Fibroblast of peridontal ligament (primary cell): ENCODE measurements at regions not wholly inside any gene's neighbourhood (a gene's known extent, or its start where the extent isn't known, plus 50 kb on each side); places are given as distances from the start of the nearest gene placed in this dataset.

ENCODE experiments used
- DNase-seq: peaks from one replicate; pipeline ENCODE4 v3.0.0-alpha.2; 2010; ENCODE audit errors: extremely low read depth

GRCh38 chr2:76318848-76319360, 608.2 kb upstream of the GCFC2 start:
- no peak for DNase-seq

GRCh38 chr2:76316691-76317090, 606.0 kb upstream of the GCFC2 start:
- no peak for DNase-seq

DNA sequence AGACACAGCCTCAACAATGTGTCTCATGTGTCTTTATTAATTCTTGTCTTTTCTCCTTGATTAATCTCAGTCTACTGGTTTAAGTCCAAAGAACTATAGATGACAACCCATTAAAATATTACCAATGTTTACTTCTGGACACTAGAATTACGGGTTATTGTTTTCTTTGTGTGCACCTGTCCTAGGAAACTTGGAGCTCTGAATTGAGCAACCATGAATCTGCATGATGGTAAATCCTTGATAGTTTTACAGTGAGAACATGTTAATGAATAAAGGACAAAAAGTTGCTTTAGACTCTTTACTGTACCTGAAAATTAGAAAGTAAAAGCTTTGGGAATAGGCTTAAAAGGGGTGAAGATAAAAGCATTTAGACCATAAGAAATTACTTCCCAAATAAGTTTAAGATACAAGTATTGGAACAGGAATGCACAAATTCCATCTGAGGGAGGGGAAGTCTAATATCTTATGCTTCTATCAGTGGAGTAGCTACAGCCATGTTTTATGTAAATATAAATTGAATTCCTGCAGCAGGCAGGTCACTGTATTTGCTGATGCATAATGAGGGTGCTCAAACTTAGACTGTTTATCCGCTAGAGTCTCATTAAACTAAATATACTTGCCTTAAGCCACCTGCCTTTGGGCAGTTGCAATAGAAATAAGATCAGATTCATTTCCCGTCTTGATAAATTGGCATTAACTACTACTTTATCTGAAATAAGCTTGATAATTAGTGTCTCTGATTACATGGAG, 603.7 kb upstream of the GCFC2 start:
- DNase-seq = no peak

- no peak for DNase-seq
Measured at GRCh38 chr2:76312236-76312635, 601.5 kb upstream of the GCFC2 start.

DNA sequence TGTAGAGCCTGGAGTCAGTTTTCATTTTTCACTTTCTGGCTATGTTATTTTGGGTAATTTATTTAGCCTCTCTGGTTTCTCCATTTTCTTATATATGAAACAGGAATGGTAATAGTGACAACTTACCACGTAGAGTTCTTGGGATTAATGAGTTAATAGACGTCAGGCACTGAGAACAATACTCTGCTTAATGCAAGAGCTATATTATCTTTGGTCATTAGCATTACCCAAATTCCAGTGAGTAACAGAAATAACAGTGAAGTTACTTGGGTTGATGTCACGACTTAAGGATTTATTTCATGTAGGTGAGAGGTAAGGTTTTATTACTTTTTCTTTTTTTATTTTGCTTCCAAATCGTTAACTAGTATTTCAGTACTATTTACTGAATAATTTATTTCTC, 601.0 kb upstream of the GCFC2 start:
- no peak for DNase-seq

DNA sequence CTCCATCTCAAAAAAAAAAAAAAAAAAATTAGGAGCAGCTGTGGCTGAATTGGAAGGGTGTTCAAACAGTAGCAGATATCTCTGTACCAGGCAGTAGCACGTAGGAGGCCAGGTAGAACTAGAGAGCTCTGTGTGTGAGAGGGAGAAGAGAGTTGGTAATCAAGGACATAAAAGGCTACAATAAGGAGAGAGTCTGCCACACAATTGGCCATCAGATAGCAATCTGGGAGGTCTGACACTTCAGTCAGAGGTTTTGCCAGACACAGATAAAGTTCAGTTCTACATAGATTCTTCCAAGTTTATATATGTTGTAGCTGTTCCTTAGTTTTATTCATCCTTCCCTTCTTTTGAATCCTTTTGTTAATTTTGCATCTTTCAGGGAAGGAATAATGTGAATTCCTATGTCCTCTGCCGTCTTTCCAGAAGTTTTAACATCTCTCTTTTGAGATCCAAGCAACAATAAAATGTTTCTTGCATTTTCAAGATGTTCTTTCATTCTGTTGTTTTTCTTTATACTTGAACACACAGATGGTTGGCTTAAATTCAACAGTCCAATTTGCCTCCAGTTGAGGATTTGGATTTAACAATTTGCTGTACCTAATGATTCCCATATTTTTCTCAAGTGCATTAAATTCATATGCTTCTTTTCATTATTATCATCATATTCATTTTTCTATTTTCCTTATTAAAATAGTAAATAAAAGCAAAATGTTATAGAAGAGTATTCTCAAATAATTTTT, 600.3 kb upstream of the GCFC2 start:
- no peak for DNase-seq

DNA sequence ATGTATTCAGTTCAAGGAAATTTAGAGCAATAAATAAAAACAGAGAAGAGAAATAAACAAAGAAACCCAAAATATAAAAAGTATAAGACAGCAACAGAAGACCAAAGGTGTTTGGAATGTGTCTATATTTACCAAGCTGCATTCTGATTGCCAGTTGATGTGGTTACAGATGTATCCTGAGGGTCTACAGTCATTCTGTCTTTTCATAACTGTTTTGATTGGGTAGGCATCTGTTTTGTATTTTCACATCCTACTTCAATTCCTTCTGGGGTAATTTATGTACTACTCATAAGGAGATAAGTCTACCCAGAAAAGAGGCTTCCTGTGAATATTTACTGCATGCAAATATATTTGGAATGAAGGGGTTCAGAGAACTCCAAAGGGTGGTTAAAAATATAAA, 596.8 kb upstream of the GCFC2 start:
- no peak for DNase-seq

- no peak for DNase-seq
Measured at GRCh38 chr2:76298041-76298440, 587.3 kb upstream of the GCFC2 start.

GRCh38 chr2:76296438-76296837, 585.7 kb upstream of the GCFC2 start:
- DNase-seq = no peak

GRCh38 chr2:76295762-76296161, 585.0 kb upstream of the GCFC2 start:
- DNase-seq = no peak

DNA sequence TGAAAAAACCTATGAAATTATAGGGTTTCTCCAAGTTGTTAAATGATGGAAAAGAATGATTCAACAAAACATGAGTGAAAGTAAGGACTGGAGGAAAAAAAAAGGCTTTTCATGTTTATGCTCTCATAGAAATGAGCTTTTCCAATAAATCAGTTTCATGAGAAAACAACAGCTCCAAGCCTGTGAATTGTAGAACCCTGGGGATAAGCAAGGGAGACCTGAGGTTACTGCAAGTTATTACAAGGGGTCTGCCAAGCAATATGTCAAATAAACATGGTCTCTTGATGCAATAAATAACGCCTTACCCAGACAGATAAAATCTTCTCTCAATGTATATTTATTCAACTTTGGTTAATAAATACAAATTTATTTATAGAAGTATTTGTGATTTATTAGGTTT, 577.9 kb upstream of the GCFC2 start:
- no peak for DNase-seq

DNA sequence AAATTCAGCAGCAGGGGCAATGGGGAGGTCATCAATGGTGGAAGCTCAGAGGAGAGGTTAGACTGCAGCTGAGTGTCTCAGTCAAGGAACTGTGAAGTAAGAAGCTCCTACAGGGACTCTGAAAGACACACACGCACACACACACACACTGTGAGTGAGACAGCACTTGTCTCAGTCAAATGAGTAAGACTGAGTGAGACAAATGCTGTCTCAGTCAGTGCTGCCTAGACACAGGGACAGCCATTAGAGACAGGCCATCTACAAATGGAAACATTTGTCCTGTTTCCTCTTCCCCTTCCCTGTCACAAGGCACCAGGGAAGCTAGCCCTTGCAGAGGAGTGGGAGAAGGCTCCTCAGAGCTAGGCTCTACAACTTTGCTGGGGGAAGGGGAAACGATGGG, 577.4 kb upstream of the GCFC2 start:
- DNase-seq = no peak

DNA sequence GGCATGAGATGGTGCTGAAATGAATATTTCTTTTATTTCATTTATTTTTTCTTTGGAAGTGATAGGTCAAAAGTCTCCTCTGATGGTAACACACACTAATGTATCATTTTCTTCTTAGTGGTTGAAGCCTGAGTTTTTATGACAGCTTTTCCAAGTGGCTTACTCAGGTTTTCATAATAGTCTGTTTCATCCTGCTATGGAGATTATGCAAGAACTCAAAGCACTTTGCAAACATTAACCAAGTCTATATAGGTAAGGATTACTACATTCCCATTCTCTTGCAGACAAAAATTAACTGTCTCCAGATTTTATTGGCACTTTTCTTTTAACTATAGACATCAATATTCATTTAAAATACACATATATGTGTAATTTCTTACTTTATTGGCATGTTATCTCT, 572.6 kb upstream of the GCFC2 start:
- DNase-seq = no peak

DNA sequence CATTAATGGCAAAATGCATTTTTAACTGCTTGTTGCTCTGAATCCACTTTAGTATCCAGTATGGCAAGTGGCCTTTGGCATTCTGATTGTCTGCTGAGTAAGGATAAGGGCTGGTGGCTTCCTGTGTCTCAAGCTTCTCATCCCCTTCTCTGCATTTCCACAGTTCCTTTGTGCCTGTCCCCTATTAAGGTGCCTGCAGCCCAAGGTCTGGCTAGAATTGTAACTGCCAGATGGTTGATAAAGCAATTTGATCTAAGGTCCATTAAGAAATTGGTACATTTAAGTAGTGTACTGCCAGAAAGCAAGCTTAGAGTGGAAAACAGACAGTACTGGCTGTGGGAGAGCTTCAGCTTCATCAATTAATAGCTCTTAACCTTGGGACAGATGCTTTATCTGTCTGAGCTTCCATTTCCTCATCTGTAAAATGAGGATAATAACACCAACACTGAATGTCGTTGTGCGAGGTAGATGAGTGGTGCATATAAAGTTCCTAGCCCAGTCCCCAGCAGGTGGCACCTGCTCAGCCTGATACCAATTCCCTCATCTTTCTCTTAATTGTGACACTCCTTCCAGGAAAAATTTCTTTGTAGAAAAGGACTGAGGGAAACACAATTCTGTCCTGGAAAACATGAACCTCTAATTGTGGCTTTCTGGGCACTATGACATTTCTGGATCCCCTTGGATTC, 570.6 kb upstream of the GCFC2 start:
- DNase-seq = no peak

DNA sequence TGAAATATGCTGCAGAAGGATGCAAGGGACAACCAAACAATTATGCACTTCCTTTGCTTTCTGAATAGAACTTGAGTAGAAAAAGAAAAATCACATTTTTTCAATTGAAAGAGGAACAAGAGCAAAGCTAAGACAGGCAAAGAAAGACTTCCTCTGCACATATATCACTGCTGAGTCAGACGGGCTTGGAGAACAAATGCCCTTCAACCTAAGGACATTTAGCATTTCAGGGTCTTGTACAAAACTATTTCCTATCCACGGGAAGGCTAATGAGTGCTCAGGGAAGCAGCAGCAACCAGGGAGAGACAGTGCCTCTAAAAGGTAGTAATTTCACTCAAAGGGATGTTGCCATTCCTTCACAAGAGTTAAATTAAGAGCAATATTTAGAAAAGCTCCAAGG, 570.0 kb upstream of the GCFC2 start:
- DNase-seq = no peak

DNA sequence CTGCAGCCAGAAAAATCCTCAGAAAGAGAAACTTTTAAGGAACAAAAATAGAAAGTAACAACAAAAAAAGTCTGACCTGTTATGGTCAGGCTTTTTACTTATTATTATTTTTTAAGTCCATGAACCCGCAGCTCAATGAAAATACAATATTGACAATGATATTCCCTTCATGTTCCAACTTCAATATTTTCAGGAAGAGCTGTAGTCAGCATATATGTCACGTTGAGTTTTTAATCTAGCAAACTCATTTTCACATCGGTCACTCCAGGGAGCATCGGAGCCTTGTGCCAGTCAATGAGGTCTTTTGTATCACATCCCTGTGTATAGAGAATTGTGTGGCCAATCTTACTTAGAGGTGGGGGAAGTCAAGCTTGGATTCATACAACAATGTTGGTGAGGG, 568.4 kb upstream of the GCFC2 start:
- DNase-seq = no peak

- no peak for DNase-seq
Measured at GRCh38 chr2:76275788-76276187, 565.1 kb upstream of the GCFC2 start.

DNA sequence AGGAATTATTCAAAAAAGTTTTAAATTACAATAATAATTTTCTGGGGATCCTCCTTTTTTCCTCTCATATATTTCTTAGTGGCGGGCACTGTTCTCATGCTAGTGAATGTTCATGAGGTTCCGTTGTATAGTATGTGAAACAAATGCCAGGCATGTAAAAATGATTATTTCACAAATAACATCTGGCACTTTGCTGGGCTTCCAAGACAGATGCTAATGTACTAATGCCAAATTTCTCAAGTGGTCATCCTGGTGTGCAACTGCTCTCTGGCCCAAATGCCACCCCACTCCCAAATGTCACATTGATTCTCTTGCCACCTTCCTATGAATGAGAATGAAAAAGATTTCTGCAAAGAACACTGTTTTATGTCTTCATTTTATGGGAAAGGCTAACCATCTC, 564.0 kb upstream of the GCFC2 start:
- DNase-seq = no peak

DNA sequence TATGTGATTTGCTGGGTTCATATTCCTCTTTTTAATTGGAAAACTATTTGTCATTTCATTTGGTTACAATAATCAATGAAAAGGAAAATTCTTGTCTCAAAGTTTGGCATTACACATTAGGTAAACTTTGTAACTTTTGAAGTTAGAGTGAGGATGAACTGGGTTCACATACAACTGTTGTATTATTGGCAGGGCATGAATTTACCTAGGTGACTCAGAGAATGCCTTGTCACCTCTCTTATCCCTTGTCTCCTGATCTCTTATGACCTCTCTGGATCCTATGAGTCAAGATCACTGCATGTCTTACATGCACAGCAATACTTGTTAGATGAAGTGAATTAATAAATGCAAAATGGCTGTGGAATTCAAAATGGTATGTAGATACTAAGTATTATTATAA, 563.4 kb upstream of the GCFC2 start:
- no peak for DNase-seq

DNA sequence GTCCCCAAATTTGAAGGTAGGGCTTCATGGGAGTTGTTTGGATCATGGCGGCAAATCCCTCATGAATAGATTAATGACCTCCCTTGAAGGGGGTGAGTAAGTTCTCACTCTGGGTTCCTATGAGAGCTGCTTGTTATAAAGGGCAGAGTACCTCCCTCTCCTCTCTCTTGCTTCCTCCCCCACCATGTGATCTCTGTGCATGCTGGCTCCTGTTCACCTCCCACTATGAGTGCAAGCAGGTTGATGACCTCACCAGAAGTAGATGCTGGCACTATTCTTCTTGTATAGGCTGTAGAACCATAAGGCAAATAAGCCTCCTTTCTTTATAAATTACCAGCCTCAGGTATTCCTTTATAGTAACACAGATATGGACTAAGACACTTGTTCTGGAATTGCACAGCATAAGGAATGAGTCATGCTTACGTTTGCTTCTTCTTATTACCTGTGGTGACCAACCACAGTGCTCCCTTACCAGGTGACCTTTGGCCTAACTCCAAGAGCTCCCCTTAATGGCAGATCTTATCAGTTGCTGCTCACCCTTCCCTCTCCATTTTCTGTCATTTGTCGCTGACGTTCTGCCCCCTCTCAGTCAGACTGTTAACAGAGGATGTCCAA, 559.5 kb upstream of the GCFC2 start:
- DNase-seq = no peak

DNA sequence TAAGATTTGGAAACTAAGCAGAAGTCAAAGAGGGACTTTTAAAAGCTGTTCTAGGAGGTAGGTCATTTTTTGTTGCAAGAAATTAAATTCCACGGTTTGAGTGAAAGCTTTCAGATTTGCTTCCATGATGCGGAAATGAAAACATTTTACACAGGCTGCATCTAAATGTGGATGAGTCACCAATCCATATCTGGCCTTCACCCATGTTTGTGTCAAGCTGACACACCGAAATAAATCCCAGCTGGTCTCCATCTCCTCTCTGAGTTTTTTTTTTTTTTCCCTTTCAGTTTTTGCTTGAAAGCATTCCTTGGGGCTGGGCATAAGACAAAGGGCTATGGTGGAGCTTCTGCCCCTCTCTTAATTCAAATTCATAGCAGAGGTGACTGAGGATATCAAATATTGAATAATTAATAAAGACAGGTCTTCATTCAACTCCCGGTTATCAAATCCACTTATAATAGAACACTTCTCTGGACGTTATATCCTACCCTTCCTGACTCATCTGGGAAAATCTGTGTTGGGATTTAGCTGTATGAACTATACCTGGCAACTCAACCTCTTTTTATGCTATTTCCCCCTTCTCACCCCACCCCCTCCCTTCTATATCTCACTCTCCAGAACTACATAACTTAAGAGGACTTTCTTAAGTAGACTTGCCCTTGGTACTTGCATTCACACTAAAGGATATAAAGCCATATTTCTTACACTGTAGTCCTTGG, 558.3 kb upstream of the GCFC2 start:
- DNase-seq = no peak

DNA sequence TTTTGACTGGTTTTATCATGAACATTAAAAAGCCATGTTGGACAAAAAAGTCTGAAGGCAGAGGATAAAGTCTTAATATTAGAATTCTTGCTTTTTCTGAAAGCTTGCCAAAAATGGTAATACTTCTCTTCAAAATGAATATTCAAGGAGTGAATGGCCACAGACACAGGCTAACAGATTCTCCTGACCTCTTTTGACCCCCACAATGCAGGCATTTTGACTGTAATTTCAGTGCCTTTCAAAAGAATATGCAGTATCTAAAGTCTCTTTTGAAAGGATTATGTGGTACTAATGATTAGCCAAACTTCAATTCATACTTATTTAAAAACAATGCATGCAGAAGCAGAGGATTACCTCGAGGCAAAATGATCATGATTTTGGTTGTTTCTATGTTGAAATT, 557.8 kb upstream of the GCFC2 start:
- DNase-seq = no peak
